GM19324 (cell line): ENCODE measurements at regions not wholly inside any gene's neighbourhood (a gene's known extent, or its start where the extent isn't known, plus 50 kb on each side); places are given as distances from the start of the nearest gene placed in this dataset.
"Not testable (repeated sequence)": the region's sequence is repeated elsewhere in the genome, so short reads cannot be mapped to it uniquely, and the experiment has no call there.

Experiments
- ATAC-seq: cut with Tn5 transposase; IDR thresholded peaks from one replicate; pipeline ENCODE4 v1.9.1; 2021; ENCODE audit warnings: mild to moderate bottlenecking, moderate library complexity; ENCODE audit not compliant: unreplicated experiment, low FRiP score

DNA sequence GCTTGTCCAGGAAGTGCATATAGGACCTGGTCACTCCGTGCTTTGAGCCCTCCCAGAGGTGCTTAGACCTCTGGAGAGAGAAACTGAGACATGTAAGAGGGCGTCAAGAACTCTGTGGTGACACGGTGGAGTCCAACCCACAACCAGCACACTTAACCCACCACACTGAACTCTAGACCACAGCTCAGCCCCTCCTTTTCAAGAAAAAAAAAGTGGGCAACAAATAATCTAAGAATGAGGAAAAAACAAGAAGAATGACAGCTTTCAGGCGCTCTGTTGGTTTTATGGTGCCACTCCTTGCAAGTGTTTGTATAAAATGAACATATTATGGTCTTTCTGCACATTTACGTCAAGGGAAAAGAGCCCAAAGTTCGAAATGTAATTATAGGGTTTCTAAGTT lies 50.2 kb upstream of the SNAPC3 start:
- ATAC-seq = no peak

DNA sequence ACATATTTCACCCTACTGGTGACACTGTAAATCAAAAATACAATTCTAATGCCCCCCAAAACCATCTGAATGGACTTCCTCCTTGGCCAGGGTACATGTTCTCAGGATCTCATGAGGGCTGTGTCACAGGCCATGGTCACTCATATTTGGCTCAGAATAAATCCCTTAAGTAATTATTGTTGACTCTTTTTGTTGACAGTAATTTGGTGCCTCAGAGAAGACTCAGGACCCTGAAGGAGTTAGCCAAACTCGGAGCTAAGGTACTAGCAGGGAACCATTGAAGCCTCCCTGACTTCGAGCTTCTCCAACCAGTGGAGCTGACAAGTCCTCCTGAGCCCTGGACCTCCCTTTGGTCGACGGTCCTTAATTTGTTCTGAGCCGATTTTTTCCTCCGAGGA lies 51.2 kb upstream of the SNAPC3 start:
- no peak for ATAC-seq

DNA sequence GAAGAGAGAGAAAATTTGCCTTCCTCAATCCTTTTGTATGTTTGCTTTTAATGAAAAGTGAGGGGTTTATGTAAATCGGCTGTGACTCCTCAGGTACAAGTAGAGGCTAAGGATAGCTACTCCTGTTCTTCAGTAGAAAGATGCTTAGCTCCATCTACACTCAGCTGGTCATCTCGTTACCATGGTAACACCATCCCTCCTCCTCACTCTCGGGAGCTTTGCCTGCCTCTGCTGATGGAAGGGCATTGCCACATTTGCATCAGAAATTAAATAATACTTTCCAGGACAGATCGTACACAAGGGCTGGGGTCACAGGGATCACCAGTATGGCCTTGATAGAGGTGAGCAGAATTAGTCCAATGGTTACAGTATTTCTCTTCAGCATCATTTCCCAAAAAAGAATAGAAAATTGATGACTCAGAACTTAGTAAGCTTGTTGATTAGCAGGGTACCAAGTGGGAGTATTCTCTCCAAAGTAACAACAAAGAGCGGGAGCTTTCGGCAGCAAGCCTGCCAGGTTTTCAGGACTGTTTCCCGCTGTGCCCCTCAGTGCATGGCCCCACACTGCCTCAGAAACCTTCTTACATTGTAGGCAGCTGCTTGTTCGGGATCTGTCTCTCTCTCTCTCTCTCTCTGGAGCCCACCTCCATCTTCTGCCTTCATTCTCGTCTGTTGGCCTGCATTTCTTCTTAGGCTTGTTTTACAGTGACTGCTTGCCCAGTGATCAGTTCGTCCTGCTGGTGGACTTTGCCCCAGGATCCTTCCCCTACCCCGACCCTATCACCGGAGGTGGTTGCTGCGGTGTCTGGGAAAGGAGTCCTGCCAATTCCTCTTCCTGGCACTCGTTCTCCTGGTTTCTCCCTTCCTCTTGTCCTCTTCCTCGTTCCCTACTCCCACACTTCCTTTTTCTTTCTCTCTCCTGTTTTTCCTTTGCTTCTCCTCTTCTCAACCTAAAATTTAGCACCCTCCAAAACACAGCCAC lies 51.9 kb upstream of the SNAPC3 start:
- no peak for ATAC-seq

- ATAC-seq = no peak
Observed at GRCh38 chr9:15369871-15370270, 52.8 kb upstream of the SNAPC3 start.

DNA sequence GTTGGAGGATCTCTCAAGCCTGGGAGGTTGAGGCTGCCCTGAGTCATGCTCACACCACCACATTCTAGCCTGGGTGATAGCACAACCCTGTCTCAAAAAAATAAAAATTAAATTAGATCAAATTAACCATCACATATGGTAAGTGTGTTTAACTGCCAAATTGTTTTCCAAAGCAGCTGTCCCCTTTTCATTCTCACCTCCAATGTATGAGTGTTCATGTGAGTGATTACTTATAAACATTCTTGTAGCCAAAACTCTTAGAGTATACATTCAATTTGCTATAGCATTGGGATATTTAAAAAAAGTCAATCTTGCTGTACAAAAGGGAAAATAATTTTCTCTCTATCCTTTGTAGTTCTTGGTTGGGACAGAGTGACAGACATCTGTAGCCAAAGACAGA lies 53.4 kb upstream of the SNAPC3 start:
- no peak for ATAC-seq

- ATAC-seq = not testable (repeated sequence)
Observed at GRCh38 chr9:15364975-15365553, 57.6 kb upstream of the SNAPC3 start.

DNA sequence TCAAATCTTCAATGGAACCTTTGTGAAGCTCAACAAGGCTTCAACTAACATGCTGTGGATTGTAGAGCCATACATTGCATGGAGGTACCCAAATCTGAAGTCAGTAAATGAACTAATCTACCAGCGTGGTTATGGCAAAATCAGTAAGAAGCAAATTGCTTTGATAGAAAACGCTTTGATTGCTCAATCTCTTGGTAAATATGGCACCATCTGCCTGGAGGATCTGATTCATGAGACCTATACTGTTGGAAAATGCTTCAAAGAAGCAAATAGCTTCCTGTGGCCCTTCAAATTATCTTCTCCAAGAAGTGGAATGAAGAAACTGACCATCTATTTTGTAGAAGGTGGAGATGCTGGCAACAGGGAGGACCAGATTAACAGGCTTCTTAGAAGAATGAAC lies 54.7 kb upstream of the TTC39B start:
- no peak for ATAC-seq

- peak; percentile 82 for ATAC-seq
Observed at GRCh38 chr9:15357050-15357653, 50.1 kb upstream of the TTC39B start.
